ENCODE measurements at regions not wholly inside any gene's neighbourhood (a gene's known extent, or its start where the extent isn't known, plus 50 kb on each side); places are given as distances from the start of the nearest gene placed in this dataset.

GRCh38 chr14:101496776-101497683 lies 64.3 kb upstream of the DIO3 start:
- intact Hi-C loops (cut with micrococcal nuclease): no loop called here
- ATAC-seq: no peak
- DNase-seq: no peak

GRCh38 chr14:101497684-101498525 lies 63.4 kb upstream of the DIO3 start:
- intact Hi-C loops (cut with micrococcal nuclease): no loop called here
- no peak for DNase-seq

GRCh38 chr14:101498526-101498860 lies 62.8 kb upstream of the DIO3 start:
- ATAC-seq (no peak), DNase-seq (no peak)
- intact Hi-C loops (cut with micrococcal nuclease): no loop called here

More at GRCh38 chr14:101497684-101498525, 63.4 kb upstream of the DIO3 start:
- no peak for ATAC-seq

GRCh38 chr14:101499080-101499479 lies 62.2 kb upstream of the DIO3 start:
- DNase-seq: no peak
- no peak for ATAC-seq
- intact Hi-C loops (cut with micrococcal nuclease): no loop called here

GRCh38 chr14:101499513-101499912 lies 61.8 kb upstream of the DIO3 start:
- no peak for ATAC-seq
- intact Hi-C loops (cut with micrococcal nuclease): no loop called here
- DNase-seq: no peak

GRCh38 chr14:101500061-101500460 lies 61.2 kb upstream of the DIO3 start:
- DNase-seq (no peak), ATAC-seq (no peak)

GRCh38 chr14:101500681-101501080 lies 60.6 kb upstream of the DIO3 start:
- intact Hi-C loops (cut with micrococcal nuclease): no loop called here
- no peak for DNase-seq
- no peak for ATAC-seq

More at GRCh38 chr14:101500061-101500460, 61.2 kb upstream of the DIO3 start:
- intact Hi-C loops (cut with micrococcal nuclease): no loop called here

- intact Hi-C loops (cut with micrococcal nuclease): no loop called here
- ATAC-seq: no peak
- no peak for DNase-seq
Measured at GRCh38 chr14:101501341-101501740, 60.0 kb upstream of the DIO3 start.

- intact Hi-C loops (cut with micrococcal nuclease): no loop called here
- no peak for DNase-seq
Measured at GRCh38 chr14:101501858-101502615, 59.3 kb upstream of the DIO3 start.

GRCh38 chr14:101502761-101503392 lies 58.4 kb upstream of the DIO3 start:
- intact Hi-C loops (cut with micrococcal nuclease): no loop called here
- ATAC-seq (no peak), DNase-seq (no peak)

More at GRCh38 chr14:101501858-101502615, 59.3 kb upstream of the DIO3 start:
- ATAC-seq: no peak

- intact Hi-C loops (cut with micrococcal nuclease): no loop called here
- ATAC-seq (no peak), DNase-seq (no peak)
Measured at GRCh38 chr14:101503431-101504095, 57.7 kb upstream of the DIO3 start.

GRCh38 chr14:101504096-101504948 lies 57.0 kb upstream of the DIO3 start:
- no peak for DNase-seq
- no peak for ATAC-seq
- intact Hi-C loops (cut with micrococcal nuclease): no loop called here

GRCh38 chr14:101505236-101505970 lies 55.9 kb upstream of the DIO3 start:
- ATAC-seq: no peak
- no peak for DNase-seq
- intact Hi-C loops (cut with micrococcal nuclease): no loop called here

- intact Hi-C loops (cut with micrococcal nuclease): no loop called here
- DNase-seq (no peak), ATAC-seq (no peak)
Measured at GRCh38 chr14:101506211-101506925, 54.9 kb upstream of the DIO3 start.

GRCh38 chr14:101506926-101507835 lies 54.1 kb upstream of the DIO3 start:
- no peak for DNase-seq
- ATAC-seq: no peak
- intact Hi-C loops (cut with micrococcal nuclease): no loop called here

- ATAC-seq (no peak), DNase-seq (no peak)
- intact Hi-C loops (cut with micrococcal nuclease): no loop called here
Measured at GRCh38 chr14:101507836-101508150, 53.5 kb upstream of the DIO3 start.
